ENCODE measurements at regions not wholly inside any gene's neighbourhood (a gene's known extent, or its start where the extent isn't known, plus 50 kb on each side); places are given as distances from the start of the nearest gene placed in this dataset.

GRCh38 chr13:79874396-79875360 lies 393.7 kb downstream of the NDFIP2 start (continued):
- TF ChIP-seq NFE2L2 (IDR thresholded peaks at IDR 0.05; ENCODE audit: low read depth, low read length), result no peak

- no peak overlapping the region for H4K91ac ChIP-seq (ENCODE audit: insufficient read depth, low read depth, low read length)
- peaks cover 4% of the 10 kb centered on the region; the same call in 1 of the 2 replicates for H3K9me3 ChIP-seq (ENCODE audit: control insufficient read depth, insufficient read depth, low read length)
- in situ Hi-C loops (cut with MboI; ENCODE audit: low sequenced_read_pairs), result no loop called here
- ChIA-PET POLR2A (ENCODE audit: unreplicated experiment) (no interaction called here), CTCF (interaction anchor here (0.6 kb wide), 1 partner anchor 20 kb away, joined by 3 read pairs; no protein-coding TSS in a partner anchor)
- H3K18ac ChIP-seq (ENCODE audit: low read depth, low read length), result no peak overlapping the region
- H3K9me1 ChIP-seq (ENCODE audit: insufficient read depth, low read length), result peaks cover 4% of the 10 kb centered on the region; the same call in 1 of the 2 replicates
- dilution Hi-C loops (cut with HindIII; ENCODE audit: low sequenced_read_pairs, unreplicated experiment), result no loop called here
- no peak overlapping the region for H4K5ac ChIP-seq (ENCODE audit: low read depth, low read length)
- no peak overlapping the region for H2BK15ac ChIP-seq (ENCODE audit: low read depth, low read length)
- no peaks in the 10 kb centered on the region for H3K79me1 ChIP-seq (ENCODE audit: low read depth in 1 of 2, low read length in 2 of 2)
- no peaks in the 10 kb centered on the region for H3K36me3 ChIP-seq (ENCODE audit: control insufficient read depth, insufficient read depth, low read length)
- no peaks in the 10 kb centered on the region; the same call in 1 of the 2 replicates for H3K4me1 ChIP-seq (ENCODE audit: control insufficient read depth, insufficient read depth, low read length)
- ATAC-seq (ENCODE audit: low read depth) (no peak), DNase-seq (no peak)
- no peak overlapping the region for H2BK120ac ChIP-seq (ENCODE audit: low read depth, low read length)
- no peak overlapping the region for H2AK5ac ChIP-seq (ENCODE audit: low read depth, low read length)
- H4K20me1 ChIP-seq (ENCODE audit: insufficient read depth, low read length), result no peaks in the 10 kb centered on the region
- no peak overlapping the region for H3K23ac ChIP-seq (ENCODE audit: low read depth, low read length)
- no peak overlapping the region for H2BK5ac ChIP-seq (ENCODE audit: low read depth, low read length, poor library complexity, severe bottlenecking)
- no peak overlapping the region for H2BK20ac ChIP-seq (ENCODE audit: low read depth, low read length)
- no peak overlapping the region for H3K56ac ChIP-seq (ENCODE audit: extremely low read depth, insufficient read depth, low read length)
- no peak overlapping the region for H3K4me3 ChIP-seq (ENCODE audit: insufficient read depth, low read depth, low read length)
- no peak overlapping the region for H2AFZ ChIP-seq (replicated peaks; ENCODE audit: low read length, poor library complexity)
- H2AK9ac ChIP-seq (replicated peaks; ENCODE audit: low read depth, low read length, poor library complexity), result no peak overlapping the region
- H3K27ac ChIP-seq (ENCODE audit: insufficient read depth, low read length), result no peak overlapping the region
- H3K4me2 ChIP-seq (ENCODE audit: low read depth, low read length), result no peak overlapping the region
- no peak overlapping the region for H3K14ac ChIP-seq (replicated peaks; ENCODE audit: low read depth, low read length)
- H3K9ac ChIP-seq (ENCODE audit: low read depth, low read length), result no peak overlapping the region
- no peak overlapping the region for H4K8ac ChIP-seq (ENCODE audit: low read depth in 2 of 2, low read length in 2 of 2)
- intact Hi-C loops (cut with micrococcal nuclease), result no loop called here
- no peak overlapping the region for H3K4ac ChIP-seq (ENCODE audit: low read depth, low read length)
- no peaks in the 10 kb centered on the region for H3K27me3 ChIP-seq (ENCODE audit: control insufficient read depth, insufficient read depth, low read length)
- BruUV-seq (replicated peaks), result no TSS peak
- TF ChIP-seq MAFK (IDR thresholded peaks at IDR 0.05; ENCODE audit: low read depth, low read length), result no peak
- TF ChIP-seq MAZ (IDR thresholded peaks at IDR 0.05; ENCODE audit: borderline replicate concordance, low read depth, low read length), result no peak
- no peak for TF ChIP-seq RCOR1 (IDR thresholded peaks at IDR 0.05; ENCODE audit: insufficient replicate concordance, low read length)
- no peak for TF ChIP-seq FOS (IDR thresholded peaks at IDR 0.05; ENCODE audit: low read depth, low read length)
- no peak for TF ChIP-seq SMC3 (IDR thresholded peaks at IDR 0.05; ENCODE audit: low read depth, low read length)
- TF ChIP-seq ELK1 (IDR thresholded peaks at IDR 0.05; ENCODE audit: borderline replicate concordance, low read depth, low read length), result no peak
- no peak for TF ChIP-seq USF2 (IDR thresholded peaks at IDR 0.05; ENCODE audit: low read depth, low read length)
- no peak for TF ChIP-seq CEBPB (IDR thresholded peaks at IDR 0.05; ENCODE audit: low read depth, low read length)
- no peak for TF ChIP-seq CTCF (conservative IDR thresholded peaks at IDR 0.05; ENCODE audit: low read depth, low read length)
- no peak for TF ChIP-seq RAD21 (IDR thresholded peaks at IDR 0.05; ENCODE audit: low read length)
- no peak for TF ChIP-seq NFE2L2 (IDR thresholded peaks at IDR 0.05; ENCODE audit: low read depth, low read length)
- no peak for TF ChIP-seq CHD1 (IDR thresholded peaks at IDR 0.05; ENCODE audit: low read depth, low read length)
These were observed 390.6 kb downstream of the NDFIP2 start for GRCh38 chr13:79871594-79871993.

Data from IMR-90 (cell line).